ENCODE measurements at regions not wholly inside any gene's neighbourhood (a gene's known extent, or its start where the extent isn't known, plus 50 kb on each side); places are given as distances from the start of the nearest gene placed in this dataset.

GRCh38 chr22:22047266-22047665 is 64.7 kb upstream of the TOP3B start:
- TF ChIP-seq CTCF (IDR thresholded peaks at IDR 0.05; ENCODE audit: low read depth, low read length) (no peak), EZH2phosphoT487 (IDR thresholded peaks at IDR 0.05; ENCODE audit: low read depth) (no peak)
